H9 (cell line): ENCODE measurements at regions not wholly inside any gene's neighbourhood (a gene's known extent, or its start where the extent isn't known, plus 50 kb on each side); places are given as distances from the start of the nearest gene placed in this dataset.

Experiments used
- DNase-seq: peaks from one replicate; pipeline ENCODE4 v3.0.0-alpha.2; 2017
- H2AFZ ChIP-seq: one replicate; pipeline ENCODE4 v1.6.1; 2013; ENCODE audit warnings: mild to moderate bottlenecking, low read length, control low read depth, moderate library complexity
- H2AK5ac ChIP-seq: 2 replicates; pipeline ENCODE4 v1.6.1; 2013; ENCODE audit warnings: low read length, control low read depth, mixed read lengths; ENCODE audit not compliant: insufficient read length
- H2BK120ac ChIP-seq: one replicate; pipeline ENCODE4 v1.6.1; 2013; ENCODE audit warnings: low read depth, mild to moderate bottlenecking, low read length, control low read depth, inconsistent platforms; ENCODE audit not compliant: poor library complexity, severe bottlenecking
- H2BK12ac ChIP-seq: 2 replicates; pipeline ENCODE4 v1.6.1; 2013; ENCODE audit warnings: low read length, control low read depth, mixed read lengths, low read depth; ENCODE audit not compliant: insufficient read length
- H2BK15ac ChIP-seq: 2 replicates; pipeline ENCODE4 v1.6.1; 2013; ENCODE audit warnings: low read depth, low read length, control low read depth
- H2BK20ac ChIP-seq: one replicate; pipeline ENCODE4 v1.6.1; 2013; ENCODE audit warnings: low read depth, mild to moderate bottlenecking, low read length, control low read depth, inconsistent platforms; ENCODE audit not compliant: poor library complexity, severe bottlenecking
- H2BK5ac ChIP-seq: 2 replicates; pipeline ENCODE4 v1.6.1; 2013; ENCODE audit warnings: low read length, control low read depth, mixed read lengths; ENCODE audit not compliant: insufficient read length
- H3K14ac ChIP-seq: 2 replicates; pipeline ENCODE4 v1.6.1; 2013; ENCODE audit warnings: low read length, control low read depth; ENCODE audit not compliant: insufficient read depth
- H3K18ac ChIP-seq: 2 replicates; pipeline ENCODE4 v1.6.1; 2013; ENCODE audit warnings: low read depth, mild to moderate bottlenecking, mixed read lengths, low read length, control low read depth; ENCODE audit not compliant: insufficient read length
- H3K23ac ChIP-seq: 2 replicates; pipeline ENCODE4 v1.6.1; 2013; ENCODE audit warnings: low read length, control low read depth, mixed read lengths, low read depth; ENCODE audit not compliant: insufficient read length
- H3K23me2 ChIP-seq: 2 replicates; pipeline ENCODE4 v1.6.1; 2013; ENCODE audit warnings: low read depth, mild to moderate bottlenecking, mixed read lengths, low read length, control low read depth; ENCODE audit not compliant: insufficient read length, poor library complexity, severe bottlenecking
- H3K27ac ChIP-seq: 2 replicates; pipeline ENCODE4 v1.5.1; 2013; ENCODE audit warnings: low read length, control low read depth, mixed read lengths, low read depth; ENCODE audit not compliant: insufficient read length
- H3K27me3 ChIP-seq: 2 replicates; pipeline ENCODE4 v1.6.1; 2013; ENCODE audit warnings: low read length, control low read depth, inconsistent platforms; ENCODE audit not compliant: insufficient read depth
- H3K4ac ChIP-seq: 2 replicates; pipeline ENCODE4 v1.6.1; 2013; ENCODE audit warnings: low read depth, mild to moderate bottlenecking, control low read depth, inconsistent platforms, low read length, moderate library complexity
- H3K4me1 ChIP-seq: 2 replicates; pipeline ENCODE4 v1.6.1; 2013; ENCODE audit warnings: low read length, control low read depth, inconsistent platforms; ENCODE audit not compliant: insufficient read depth
- H3K4me2 ChIP-seq: 2 replicates; pipeline ENCODE4 v1.6.1; 2013; ENCODE audit warnings: low read length, control low read depth, mixed read lengths; ENCODE audit not compliant: insufficient read length, insufficient read depth
- H3K56ac ChIP-seq: 2 replicates; pipeline ENCODE4 v1.6.1; 2013; ENCODE audit warnings: low read depth, mild to moderate bottlenecking, mixed read lengths, low read length, control low read depth; ENCODE audit not compliant: insufficient read length
- H3K79me1 ChIP-seq: 2 replicates; pipeline ENCODE4 v1.6.1; 2013; ENCODE audit warnings: low read depth, mild to moderate bottlenecking, moderate library complexity, low read length, control low read depth, inconsistent platforms; ENCODE audit not compliant: insufficient read depth, poor library complexity, severe bottlenecking
- H3K79me2 ChIP-seq: 2 replicates; pipeline ENCODE4 v1.6.1; 2013; ENCODE audit warnings: low read length, control low read depth, inconsistent platforms; ENCODE audit not compliant: insufficient read depth
- H3K9ac ChIP-seq: 2 replicates; pipeline ENCODE4 v1.6.1; 2013; ENCODE audit warnings: low read length, control low read depth, mixed read lengths; ENCODE audit not compliant: insufficient read length; ENCODE audit errors: extremely low read depth
- H3K9me3 ChIP-seq: one replicate; pipeline ENCODE4 v1.6.1; 2013; ENCODE audit warnings: low read depth, low read length, inconsistent platforms; ENCODE audit not compliant: control insufficient read depth
- H3T11ph ChIP-seq: one replicate; pipeline ENCODE4 v1.6.1; 2013; ENCODE audit warnings: mild to moderate bottlenecking, low read length, control low read depth, inconsistent platforms
- H4K20me1 ChIP-seq: one replicate; pipeline ENCODE4 v1.6.1; 2013; ENCODE audit not compliant: control insufficient read depth, insufficient read length, insufficient read depth
- H4K5ac ChIP-seq: 2 replicates; pipeline ENCODE4 v1.6.1; 2013; ENCODE audit warnings: low read depth, mild to moderate bottlenecking, mixed read lengths, low read length, control low read depth; ENCODE audit not compliant: insufficient read length
- H4K8ac ChIP-seq: replicated peaks from 2 replicates; pipeline ENCODE4 v1.6.1; 2013; ENCODE audit warnings: low read length, control low read depth, mixed read lengths, low read depth; ENCODE audit not compliant: insufficient read length
- H4K91ac ChIP-seq: 2 replicates; pipeline ENCODE4 v1.6.1; 2013; ENCODE audit warnings: low read depth, mild to moderate bottlenecking, moderate library complexity, mixed read lengths, low read length, control low read depth; ENCODE audit not compliant: insufficient read length
- H3K27ac Mint-ChIP-seq, 3 experiments: 2 replicates in 2 of 3; 3 replicates in 1 of 3; pipeline ENCODE4 v1.8.0; 2020 to 2021; ENCODE audit warnings: mixed read lengths in 3 of 3, mild to moderate bottlenecking in 1 of 3, moderate library complexity in 1 of 3
- H3K27me3 Mint-ChIP-seq: 2 replicates; pipeline ENCODE4 v1.8.0; 2021; ENCODE audit warnings: low read depth, mild to moderate bottlenecking, moderate library complexity, mixed read lengths
- H3K36me3 Mint-ChIP-seq, 3 experiments: 2 replicates in 2 of 3; 3 replicates in 1 of 3; pipeline ENCODE4 v1.8.0; 2020 to 2021; ENCODE audit warnings: low read depth in 3 of 3, mixed read lengths in 3 of 3; ENCODE audit not compliant: insufficient read depth in 1 of 3
- H3K4me1 Mint-ChIP-seq, 2 experiments: 2 replicates each; pipeline ENCODE4 v1.8.0; 2020; ENCODE audit warnings: mixed read lengths in 2 of 2
- H3K4me3 Mint-ChIP-seq, 2 experiments: 2 replicates in 1 of 2; 3 replicates in 1 of 2; pipeline ENCODE4 v1.8.0; 2020 to 2021; ENCODE audit warnings: mild to moderate bottlenecking in 2 of 2, mixed read lengths in 2 of 2, moderate library complexity in 1 of 2
- H3K9me3 Mint-ChIP-seq, 2 experiments: 2 replicates in 1 of 2; 3 replicates in 1 of 2; pipeline ENCODE4 v1.8.0; 2020; ENCODE audit warnings: mild to moderate bottlenecking in 2 of 2, mixed read lengths in 2 of 2, moderate library complexity in 1 of 2
- WGBS: extraction: QIAGEN DNeasy Blood & Tissue Kit; methylation state at CpG from one replicate; pipeline ENCODE4 v1.1.7; 2013; ENCODE audit warnings: missing lambda C conversion rate, low lambda C conversion rate, mixed read lengths; ENCODE audit not compliant: insufficient read length; ENCODE audit errors: extremely low coverage; 5-methylcytosine and 5-hydroxymethylcytosine counted together
- TF ChIP-seq, protein P1 (sequence below): fragments of 200-600 bp; sonication (generic); conservative IDR thresholded peaks from 3 replicates; pipeline ENCODE4 v1.8.0; 2021; ENCODE audit warnings: antibody characterized with exemption, mild to moderate bottlenecking

- H3K27ac ChIP-seq = no peak overlapping the region
- no peak overlapping the region for H3K56ac ChIP-seq
- no peaks in the 10 kb centered on the region for H3K9me3 Mint-ChIP-seq
- H4K20me1 ChIP-seq = no peaks in the 10 kb centered on the region
- no peaks in the 10 kb centered on the region for H3K4me1 ChIP-seq
- H3K27me3 Mint-ChIP-seq = no peaks in the 10 kb centered on the region
- no peak overlapping the region for H4K8ac ChIP-seq
- no peaks in the 10 kb centered on the region for H3K9me3 ChIP-seq
- no peak overlapping the region for H2BK5ac ChIP-seq
- H3K23ac ChIP-seq = no peak overlapping the region
- H3K27me3 ChIP-seq = no peaks in the 10 kb centered on the region
- H2AFZ ChIP-seq = no peak overlapping the region
- no peak overlapping the region for H3K27ac Mint-ChIP-seq
- H2BK12ac ChIP-seq = no peak overlapping the region
- no peak overlapping the region for H4K91ac ChIP-seq
- no peak overlapping the region for H3K14ac ChIP-seq
- no peak overlapping the region for H3K4ac ChIP-seq
- no peak overlapping the region for H2BK20ac ChIP-seq
- H3K23me2 ChIP-seq = no peaks in the 10 kb centered on the region
- no peak overlapping the region for H2AK5ac ChIP-seq
- H3K79me2 ChIP-seq = no peaks in the 10 kb centered on the region
- no peak overlapping the region for H4K5ac ChIP-seq
- H2BK120ac ChIP-seq = no peak overlapping the region
- WGBS = no CpG with 5 or more reads among the region's 1 CpG
- no peak overlapping the region for H3T11ph ChIP-seq
- no peak overlapping the region for H3K9ac ChIP-seq
- TF ChIP-seq, protein P1, sequence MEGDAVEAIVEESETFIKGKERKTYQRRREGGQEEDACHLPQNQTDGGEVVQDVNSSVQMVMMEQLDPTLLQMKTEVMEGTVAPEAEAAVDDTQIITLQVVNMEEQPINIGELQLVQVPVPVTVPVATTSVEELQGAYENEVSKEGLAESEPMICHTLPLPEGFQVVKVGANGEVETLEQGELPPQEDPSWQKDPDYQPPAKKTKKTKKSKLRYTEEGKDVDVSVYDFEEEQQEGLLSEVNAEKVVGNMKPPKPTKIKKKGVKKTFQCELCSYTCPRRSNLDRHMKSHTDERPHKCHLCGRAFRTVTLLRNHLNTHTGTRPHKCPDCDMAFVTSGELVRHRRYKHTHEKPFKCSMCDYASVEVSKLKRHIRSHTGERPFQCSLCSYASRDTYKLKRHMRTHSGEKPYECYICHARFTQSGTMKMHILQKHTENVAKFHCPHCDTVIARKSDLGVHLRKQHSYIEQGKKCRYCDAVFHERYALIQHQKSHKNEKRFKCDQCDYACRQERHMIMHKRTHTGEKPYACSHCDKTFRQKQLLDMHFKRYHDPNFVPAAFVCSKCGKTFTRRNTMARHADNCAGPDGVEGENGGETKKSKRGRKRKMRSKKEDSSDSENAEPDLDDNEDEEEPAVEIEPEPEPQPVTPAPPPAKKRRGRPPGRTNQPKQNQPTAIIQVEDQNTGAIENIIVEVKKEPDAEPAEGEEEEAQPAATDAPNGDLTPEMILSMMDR = no peak
- H2BK15ac ChIP-seq = no peak overlapping the region
- H3K4me1 Mint-ChIP-seq = peaks cover 8 to 11% of the 10 kb centered on the region in 2 experiments
- H3K79me1 ChIP-seq = no peaks in the 10 kb centered on the region
- no peak overlapping the region for H3K4me3 Mint-ChIP-seq
- H3K4me2 ChIP-seq = no peak overlapping the region
- H3K36me3 Mint-ChIP-seq = no peaks in the 10 kb centered on the region
- no peak overlapping the region for H3K18ac ChIP-seq
- DNase-seq = no peak
These were observed 431.2 kb upstream of the THBS1 start for GRCh38 chr15:39149636-39150150.
